Amygdala (tissue), 56 donors: ENCODE measurements at regions not wholly inside any gene's neighbourhood (a gene's known extent, or its start where the extent isn't known, plus 50 kb on each side); places are given as distances from the start of the nearest gene placed in this dataset.

ENCODE experiments used
- DNase-seq, 56 donors: peaks; one replicate each; lab custom pipeline; 2025; lab: John Stamatoyannopoulos, UW

DNA sequence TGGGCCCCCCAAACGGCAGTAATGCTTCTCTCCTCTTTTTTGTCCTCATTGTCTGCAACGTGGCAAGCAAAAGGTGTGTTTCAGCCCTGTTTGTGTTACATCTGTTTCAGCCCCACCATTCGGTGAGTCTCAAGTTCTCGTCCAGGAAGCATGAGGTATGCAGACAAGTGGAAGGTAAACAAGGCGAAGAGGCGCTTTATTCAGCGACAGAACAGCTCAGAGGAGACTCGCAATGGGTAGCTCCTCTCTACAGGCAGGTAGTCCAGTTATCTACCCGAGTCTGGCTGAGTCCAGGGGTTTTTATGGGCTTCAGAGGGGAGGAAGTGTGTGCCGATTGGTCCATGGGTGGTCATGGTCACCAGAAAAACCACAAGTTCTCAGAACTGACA, 733.4 kb upstream of the CDH7 start:
- DNase-seq, result no peak

DNA sequence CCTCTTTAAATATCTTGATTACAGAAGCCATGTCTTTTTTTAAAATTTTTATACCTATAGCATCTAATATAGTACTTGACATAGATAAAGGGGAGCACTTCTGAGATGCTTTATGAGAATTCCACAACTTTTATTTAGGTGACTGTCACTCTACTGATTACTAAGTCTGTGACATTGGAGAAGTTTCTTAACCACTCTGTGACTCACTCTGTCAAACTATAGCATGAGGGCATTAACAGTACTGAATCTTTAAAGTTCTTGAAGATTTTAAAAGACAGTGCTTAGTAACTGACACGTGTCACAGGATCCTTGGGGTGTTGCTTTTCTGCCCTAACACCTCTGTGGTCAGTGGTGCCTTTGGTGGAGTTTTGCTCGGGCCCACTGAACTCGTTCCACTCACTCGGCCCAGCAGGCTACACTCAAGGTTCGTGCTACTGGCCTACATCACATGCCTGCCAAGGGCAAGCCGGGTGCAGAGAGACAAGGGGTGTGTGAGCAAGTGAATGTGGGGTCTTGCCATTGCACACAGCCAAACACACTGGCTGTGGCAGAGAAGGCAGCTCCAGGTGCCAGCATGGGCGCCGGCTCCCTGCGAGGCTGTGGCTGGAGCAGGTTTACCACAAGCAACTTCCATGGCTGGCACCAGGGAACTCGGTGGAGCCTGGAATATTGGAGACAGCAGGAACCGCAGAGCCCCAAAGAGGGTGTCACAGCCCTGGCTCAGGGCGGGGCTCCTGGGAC, 734.0 kb upstream of the CDH7 start:
- DNase-seq, result no peak

DNA sequence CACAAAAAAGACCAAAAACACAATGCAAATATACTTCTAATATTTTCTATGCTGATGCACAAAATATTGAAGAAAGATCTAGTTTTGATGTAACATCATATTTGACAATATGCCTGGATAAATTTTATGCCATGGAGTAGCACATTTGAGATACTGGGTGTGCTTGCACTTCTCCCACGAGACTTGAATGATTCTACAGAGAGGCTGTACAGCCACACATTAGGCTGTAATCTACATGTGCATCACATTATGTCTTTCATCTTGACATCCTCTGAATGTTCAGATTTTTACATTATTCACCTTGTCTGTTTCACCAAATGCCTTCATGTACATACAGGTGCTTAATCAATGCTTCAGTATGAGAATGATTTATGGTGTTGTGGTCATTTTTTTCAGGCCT, 756.4 kb upstream of the CDH7 start:
- DNase-seq, result no peak

DNA sequence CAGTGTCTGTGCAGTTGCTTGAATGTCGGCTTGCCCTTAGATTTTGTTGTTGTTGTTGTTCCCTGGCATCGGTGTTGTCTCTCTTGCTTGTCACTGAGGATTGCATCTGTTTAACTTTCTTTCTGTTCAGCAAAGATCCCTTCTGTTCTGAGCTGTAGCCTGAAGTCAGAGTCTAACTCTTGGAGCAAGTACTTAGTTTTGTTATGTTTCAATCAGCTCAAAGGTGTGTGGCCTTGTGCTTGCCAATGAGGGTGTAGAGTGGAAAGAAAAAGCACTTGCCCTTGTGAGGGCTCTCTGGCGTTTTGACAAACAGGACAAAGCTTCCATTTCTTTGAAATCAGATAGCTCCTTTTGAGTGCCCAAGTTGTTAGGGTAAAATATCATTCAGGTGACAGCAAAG, 757.1 kb upstream of the CDH7 start:
- no peak for DNase-seq

DNA sequence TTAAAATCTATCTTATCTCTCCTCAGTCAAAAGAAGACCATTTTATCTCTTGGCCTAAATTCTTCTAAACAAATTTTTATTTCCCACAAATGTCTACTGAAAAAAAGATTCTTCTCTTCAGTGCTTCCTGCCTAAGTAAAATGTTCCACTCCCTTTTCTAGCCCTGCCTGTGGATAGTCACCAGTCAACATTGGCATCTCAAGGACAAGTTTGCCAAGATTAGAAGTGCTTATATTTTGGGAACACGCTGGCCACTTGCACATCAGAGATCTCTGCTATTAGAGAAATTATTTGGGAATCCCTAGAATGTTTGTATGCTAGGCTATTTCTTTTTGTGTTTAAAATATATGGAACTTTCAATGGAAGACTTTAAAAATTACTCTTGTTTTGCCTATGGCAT, 758.2 kb upstream of the CDH7 start:
- DNase-seq, result no peak

- no peak for DNase-seq
Measured at GRCh38 chr18:64991102-64991501, 759.7 kb upstream of the CDH7 start.

DNA sequence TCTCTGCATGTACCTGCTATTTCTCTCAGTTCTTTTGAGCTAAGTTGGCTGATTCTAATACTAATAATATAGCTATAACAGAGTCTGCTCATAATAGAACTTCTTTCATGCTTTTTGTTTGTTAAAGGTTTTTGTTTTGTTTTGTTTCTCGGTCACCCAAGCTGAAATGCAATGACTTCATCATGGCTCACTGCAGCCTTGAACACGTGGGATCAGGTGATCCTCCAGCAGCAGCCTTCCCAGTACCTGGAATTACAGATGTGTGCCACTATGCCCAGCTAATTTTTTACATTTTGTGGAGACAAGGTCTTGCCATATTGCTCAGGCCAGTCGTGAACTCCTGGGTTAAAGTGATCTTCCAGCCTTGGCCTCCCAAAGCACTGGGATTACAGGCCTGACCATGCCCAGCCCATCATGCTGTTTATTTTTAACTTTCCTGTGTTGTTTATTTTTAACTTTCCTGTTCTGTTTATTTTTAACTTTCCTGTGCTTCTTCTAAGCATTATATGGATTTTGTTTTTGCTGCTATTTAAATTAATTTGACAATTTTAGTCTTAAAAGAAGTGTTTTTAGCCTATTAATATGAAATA, 763.8 kb upstream of the CDH7 start:
- DNase-seq, result no peak

- no peak for DNase-seq
Measured at GRCh38 chr18:64983497-64984238, 767.1 kb upstream of the CDH7 start.

DNA sequence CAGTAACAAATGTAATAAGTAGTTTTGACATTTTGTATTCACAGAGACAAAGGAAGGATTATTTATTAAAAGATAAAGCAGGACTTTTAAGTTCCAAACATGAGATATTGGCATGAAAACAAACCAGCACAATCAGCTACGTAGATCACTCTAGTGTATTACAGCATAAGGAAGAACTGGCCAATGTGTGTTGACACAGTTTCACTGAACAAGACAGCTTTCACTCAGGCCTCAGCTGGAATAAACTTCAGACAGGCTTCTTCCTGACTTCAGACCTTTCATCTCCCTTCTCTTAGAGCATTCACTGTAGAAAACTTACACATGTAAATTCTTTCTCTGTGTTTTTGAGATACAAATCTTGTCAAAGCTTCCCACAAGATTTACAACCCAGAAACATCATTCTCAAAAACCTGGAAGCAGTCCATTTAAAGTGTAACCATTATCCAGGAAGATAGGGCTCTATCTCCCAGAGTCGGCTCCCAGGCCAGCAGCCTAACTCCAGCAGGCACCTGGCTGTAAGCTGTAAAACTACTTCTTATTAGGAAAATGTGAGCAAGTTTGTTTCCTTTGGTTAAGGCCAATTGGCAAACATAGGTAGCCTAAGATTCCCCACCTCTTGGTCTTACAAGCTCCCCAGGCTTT, 768.3 kb upstream of the CDH7 start:
- no peak for DNase-seq

DNA sequence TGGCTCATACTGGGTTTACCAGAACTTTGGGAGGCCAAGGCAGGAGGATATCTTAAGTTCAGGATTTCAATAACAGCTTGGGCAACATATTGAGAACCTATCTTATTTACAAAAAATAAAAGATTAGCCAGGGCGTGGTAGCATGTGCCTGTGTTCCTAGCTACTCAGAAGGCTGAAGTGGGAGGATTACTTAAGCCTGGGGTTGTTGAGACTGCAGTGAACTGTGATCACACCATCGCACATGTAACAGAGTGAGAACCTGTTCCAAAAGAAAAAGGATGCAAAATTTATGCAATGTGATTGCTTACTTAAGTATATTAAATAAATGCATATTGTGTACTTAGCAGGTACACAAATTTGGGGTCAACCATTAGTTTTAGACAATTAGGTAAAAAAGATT, 768.9 kb upstream of the CDH7 start:
- DNase-seq, result no peak

DNA sequence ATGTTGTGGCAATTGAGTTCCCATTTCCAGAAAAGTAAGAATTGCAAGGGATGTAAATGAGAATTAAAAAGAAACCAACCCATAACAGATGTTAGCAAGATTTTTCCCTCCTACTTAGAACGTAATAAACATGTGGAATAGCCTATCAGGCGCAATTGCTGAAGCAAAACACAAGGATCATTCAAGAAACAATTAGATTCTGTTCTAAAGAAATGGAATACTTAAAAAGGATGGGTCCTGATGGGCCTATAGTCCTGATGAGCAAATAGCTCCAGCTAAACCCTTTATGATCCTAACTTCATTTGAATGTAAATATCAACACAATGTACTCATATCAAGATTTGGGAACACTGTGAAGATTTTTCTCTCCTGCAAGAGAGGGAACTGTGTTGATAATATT, 771.0 kb upstream of the CDH7 start:
- DNase-seq, result no peak

- no peak for DNase-seq
Measured at GRCh38 chr18:64974391-64975125, 776.3 kb upstream of the CDH7 start.

DNA sequence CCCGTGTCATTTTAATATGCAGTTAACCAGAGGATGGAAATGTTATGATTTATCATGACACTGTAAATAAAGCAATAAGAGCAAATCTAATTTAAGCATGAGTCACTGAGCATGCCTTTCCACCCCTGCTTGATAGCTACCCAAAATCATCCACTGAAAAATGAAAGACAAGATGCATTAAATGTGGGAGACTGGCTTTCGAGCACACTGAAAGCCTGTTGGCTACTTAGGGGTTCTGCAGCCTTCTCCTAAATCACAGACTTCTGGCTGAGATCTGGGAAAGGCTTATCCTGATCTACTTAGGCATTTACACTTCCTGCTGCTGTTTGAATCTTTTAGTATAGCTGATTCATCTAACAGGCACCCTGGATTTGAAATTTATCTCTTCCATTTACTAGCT, 778.3 kb upstream of the CDH7 start:
- DNase-seq, result no peak

DNA sequence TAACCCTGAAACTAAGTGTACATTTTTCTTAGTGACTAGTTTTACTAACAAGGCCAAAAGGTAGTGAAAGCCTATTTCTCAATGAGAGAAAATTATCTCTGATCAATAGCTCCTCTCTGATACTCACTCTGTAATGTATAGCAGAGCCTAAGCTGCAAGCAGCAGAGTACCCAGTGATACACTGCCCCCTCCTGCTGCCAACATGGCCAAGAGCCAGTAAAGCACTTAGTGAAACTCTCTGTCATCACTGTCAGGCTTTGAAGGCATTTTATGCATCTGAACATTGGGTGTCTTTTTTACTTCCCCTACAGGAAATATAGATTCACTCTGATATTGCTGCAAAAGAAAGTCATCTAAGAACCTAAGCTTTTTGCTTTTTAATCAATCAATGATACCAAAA, 784.1 kb upstream of the CDH7 start:
- DNase-seq, result peak in 1 of 56 donors; percentile 1

DNA sequence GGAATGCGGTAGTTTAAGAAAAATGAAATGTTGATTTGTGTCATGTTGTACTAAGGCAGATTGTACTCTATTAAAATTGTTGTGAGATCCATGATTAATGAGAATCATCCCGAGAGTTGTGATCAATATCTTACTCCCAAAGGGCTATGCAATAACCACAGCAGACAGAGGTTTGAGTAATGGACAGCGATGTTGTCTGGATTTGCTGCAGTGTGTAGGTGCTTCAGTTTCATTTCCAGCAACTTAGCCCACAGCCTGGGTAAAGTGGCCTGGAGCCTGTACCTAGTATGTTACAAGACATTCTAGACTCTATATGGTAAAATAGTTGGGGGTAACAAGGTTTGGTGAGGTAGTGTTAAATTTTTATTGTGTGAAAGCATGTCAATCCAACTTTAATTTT, 794.3 kb upstream of the CDH7 start:
- no peak for DNase-seq

GRCh38 chr18:64949885-64950284, 800.9 kb upstream of the CDH7 start:
- no peak for DNase-seq

- DNase-seq, result no peak
Measured at GRCh38 chr18:64936671-64937070, 787.8 kb upstream of the LINC00305 start.

DNA sequence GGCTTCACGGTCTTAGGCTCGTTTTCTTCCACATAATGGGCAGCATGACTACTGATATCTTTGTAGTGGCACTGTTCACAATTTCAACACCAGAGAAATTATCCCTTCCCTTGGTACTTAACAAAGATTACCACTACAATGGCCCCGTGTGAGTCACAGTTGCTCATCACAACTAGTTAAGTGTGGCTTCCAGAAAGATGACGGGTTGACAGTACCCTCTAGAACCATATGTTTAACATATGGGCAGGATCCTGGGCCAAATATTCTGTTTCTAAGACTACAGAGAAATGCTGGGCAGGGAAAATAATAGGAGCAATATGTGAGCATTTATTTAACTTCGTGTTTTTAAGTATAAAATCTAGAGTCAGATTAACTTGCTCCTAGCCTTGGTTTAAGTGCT, 780.1 kb upstream of the LINC00305 start:
- DNase-seq, result no peak

- DNase-seq, result no peak
Measured at GRCh38 chr18:64919971-64920570, 771.2 kb upstream of the LINC00305 start.

- no peak for DNase-seq
Measured at GRCh38 chr18:64918851-64919250, 770.0 kb upstream of the LINC00305 start.
